Body of pancreas (tissue), 4 donors: ENCODE measurements at regions not wholly inside any gene's neighbourhood (a gene's known extent, or its start where the extent isn't known, plus 50 kb on each side); places are given as distances from the start of the nearest gene placed in this dataset.

Experiments
- CTCF ChIP-seq, 7 experiments: fragments of 450-650 bp in 4 of 7; fragments of 200-600 bp in 3 of 7; sonication (generic) in 3 of 7; IDR thresholded peaks; one replicate each; pipeline ENCODE4 v1.5.1; 2016 to 2019; ENCODE audit warnings: antibody characterized with exemption in 7 of 7
- POLR2A ChIP-seq, 3 donors: fragments of 450-650 bp; IDR thresholded peaks; one replicate each; pipeline ENCODE4 v1.6.1; 2016; ENCODE audit warnings: antibody characterized with exemption in 3 of 3, mild to moderate bottlenecking in 2 of 3

DNA sequence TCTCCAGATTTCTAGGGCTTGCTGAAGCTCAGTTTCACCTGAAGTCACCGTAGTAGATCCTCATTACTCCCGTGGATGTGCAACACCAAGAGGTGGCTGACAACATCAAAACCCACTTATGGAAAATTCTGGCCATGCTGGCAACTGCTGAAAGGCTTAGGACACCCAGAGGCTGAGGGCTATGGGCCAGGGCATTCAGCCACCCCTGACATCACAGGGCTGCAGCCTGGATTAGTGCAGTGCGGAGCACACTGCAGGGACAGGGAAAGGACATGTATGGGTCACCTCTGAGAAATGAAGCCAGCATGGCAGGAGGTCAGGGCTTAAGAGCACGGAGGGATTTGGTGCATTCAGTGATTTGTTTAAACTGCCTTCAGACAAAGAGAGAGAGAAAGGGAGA lies 300.6 kb downstream of the TDRD15 start:
- no peak for TF ChIP-seq POLR2A (IDR thresholded peaks at IDR 0.05)
- no peak for TF ChIP-seq CTCF (IDR thresholded peaks at IDR 0.05)
